Mesenchymal stem cell (in vitro differentiated cells and primary cell): ENCODE measurements at regions not wholly inside any gene's neighbourhood (a gene's known extent, or its start where the extent isn't known, plus 50 kb on each side); places are given as distances from the start of the nearest gene placed in this dataset.
A peak's percentile ranks its signal among the peaks of the same experiment; 100 is the strongest.

ENCODE experiments used
- DNase-seq: peaks from one replicate; pipeline ENCODE4 v3.0.0-alpha.2; 2013
- H2AFZ ChIP-seq: one replicate; pipeline ENCODE4 v1.6.1; 2013; ENCODE audit warnings: low read depth, mild to moderate bottlenecking, control low read depth, inconsistent platforms, low read length, moderate library complexity
- H2AK5ac ChIP-seq: 2 replicates; pipeline ENCODE4 v1.6.1; 2013; ENCODE audit warnings: low read length, moderate library complexity, mild to moderate bottlenecking, inconsistent platforms; ENCODE audit not compliant: severe bottlenecking
- H2BK120ac ChIP-seq: one replicate; pipeline ENCODE4 v1.6.1; 2013; ENCODE audit warnings: low read depth, mild to moderate bottlenecking, inconsistent platforms, low read length, moderate library complexity
- H2BK12ac ChIP-seq, 2 experiments: one replicate each; pipeline ENCODE4 v1.6.1; 2013; ENCODE audit warnings: inconsistent platforms in 2 of 2, low read length in 2 of 2, mild to moderate bottlenecking in 2 of 2, moderate library complexity in 2 of 2, control low read depth in 1 of 2
- H2BK15ac ChIP-seq: one replicate; pipeline ENCODE4 v1.6.1; 2013; ENCODE audit warnings: mild to moderate bottlenecking, low read depth, inconsistent platforms; ENCODE audit not compliant: poor library complexity, severe bottlenecking
- H2BK5ac ChIP-seq: 2 replicates; pipeline ENCODE4 v1.6.1; 2013; ENCODE audit warnings: low read depth, mild to moderate bottlenecking, low read length, control low read depth, inconsistent platforms; ENCODE audit not compliant: poor library complexity, severe bottlenecking
- H3K14ac ChIP-seq, 2 experiments: one replicate each; pipeline ENCODE4 v1.6.1; 2013; ENCODE audit warnings: inconsistent platforms in 2 of 2, low read length in 2 of 2, control low read depth in 1 of 2, mild to moderate bottlenecking in 1 of 2, moderate library complexity in 1 of 2
- H3K18ac ChIP-seq, 2 experiments: one replicate each; pipeline ENCODE4 v1.6.1; 2013; ENCODE audit warnings: inconsistent platforms in 2 of 2, low read length in 2 of 2, control low read depth in 1 of 2, low read depth in 1 of 2, mild to moderate bottlenecking in 1 of 2
- H3K23ac ChIP-seq, 2 experiments: one replicate each; pipeline ENCODE4 v1.6.1; 2013; ENCODE audit warnings: inconsistent platforms in 2 of 2, low read length in 2 of 2, mild to moderate bottlenecking in 2 of 2, moderate library complexity in 2 of 2, control low read depth in 1 of 2
- H3K27ac ChIP-seq: 2 replicates; pipeline ENCODE4 v1.5.1; 2013; ENCODE audit warnings: mild to moderate bottlenecking, moderate library complexity, low read length, control low read depth, inconsistent platforms; ENCODE audit not compliant: poor library complexity, severe bottlenecking
- H3K27me3 ChIP-seq, 2 experiments: 2 replicates each; pipeline versions ENCODE4 v1.6.1 to v1.7.0; 2013; ENCODE audit warnings: low read length in 2 of 2, mild to moderate bottlenecking in 2 of 2, moderate library complexity in 2 of 2, control low read depth in 1 of 2, inconsistent platforms in 1 of 2; ENCODE audit not compliant: control insufficient read depth in 1 of 2, insufficient read depth in 1 of 2
- H3K36me3 ChIP-seq, 2 experiments: 2 replicates each; pipeline versions ENCODE4 v1.6.1 to v1.7.0; 2013; ENCODE audit warnings: low read length in 2 of 2, control low read depth in 1 of 2, inconsistent platforms in 1 of 2, low read depth in 1 of 2, mild to moderate bottlenecking in 1 of 2; ENCODE audit not compliant: insufficient read depth in 2 of 2, control insufficient read depth in 1 of 2
- H3K4ac ChIP-seq, 2 experiments: one replicate each; pipeline ENCODE4 v1.6.1; 2013; ENCODE audit warnings: inconsistent platforms in 2 of 2, low read length in 2 of 2, mild to moderate bottlenecking in 2 of 2, moderate library complexity in 2 of 2, control low read depth in 1 of 2, low read depth in 1 of 2
- H3K4me1 ChIP-seq: 2 replicates; pipeline ENCODE4 v1.6.1; 2013; ENCODE audit warnings: low read depth, low read length, control low read depth; ENCODE audit not compliant: control insufficient read depth, insufficient read depth
- H3K4me2 ChIP-seq: 2 replicates; pipeline ENCODE4 v1.6.1; 2013; ENCODE audit warnings: low read length, mild to moderate bottlenecking, inconsistent platforms; ENCODE audit not compliant: poor library complexity, severe bottlenecking
- H3K4me3 ChIP-seq, 2 experiments: 2 replicates each; pipeline versions ENCODE4 v1.5.1 to v1.7.0; 2013; ENCODE audit warnings: low read length in 2 of 2, mild to moderate bottlenecking in 2 of 2, control low read depth in 1 of 2, low read depth in 1 of 2; ENCODE audit not compliant: insufficient read depth in 1 of 2
- H3K79me1 ChIP-seq: replicated peaks from 2 replicates; pipeline ENCODE4 v1.6.1; 2013; ENCODE audit warnings: mild to moderate bottlenecking, control low read depth, low read length, inconsistent platforms; ENCODE audit not compliant: poor library complexity, severe bottlenecking
- H3K9ac ChIP-seq: 2 replicates; pipeline ENCODE4 v1.7.0; 2013; ENCODE audit warnings: mild to moderate bottlenecking, low read length, moderate library complexity
- H3K9me3 ChIP-seq: 2 replicates; pipeline ENCODE4 v1.7.0; 2013; ENCODE audit warnings: mild to moderate bottlenecking, low read length; ENCODE audit not compliant: control insufficient read depth
- H4K8ac ChIP-seq: one replicate; pipeline ENCODE4 v1.6.1; 2013; ENCODE audit warnings: inconsistent platforms, mild to moderate bottlenecking, low read length, moderate library complexity
- H4K91ac ChIP-seq: one replicate; pipeline ENCODE4 v1.6.1; 2013; ENCODE audit warnings: mild to moderate bottlenecking, low read length, inconsistent platforms
- WGBS: methylation state at CpG from one replicate; pipeline ENCODE4 v1.1.7; 2013; ENCODE audit warnings: mixed read lengths; 5-methylcytosine and 5-hydroxymethylcytosine counted together

- peak overlapping the region; percentile 26 for H3K27ac ChIP-seq
- H3K4me1 ChIP-seq, result peaks cover 3% of the 10 kb centered on the region
- H3K18ac ChIP-seq, result peak overlapping the region in 1 of 2 experiments; percentile 24
- no peak overlapping the region for H2BK15ac ChIP-seq
- H3K36me3 ChIP-seq, result no peaks in the 10 kb centered on the region
- H3K14ac ChIP-seq, result no peak overlapping the region
- no peak for DNase-seq
- no peak overlapping the region for H2BK120ac ChIP-seq
- no peak overlapping the region for H2AK5ac ChIP-seq
- H3K4ac ChIP-seq, result no peak overlapping the region
- H3K79me1 ChIP-seq, result no peaks in the 10 kb centered on the region
- H3K27me3 ChIP-seq, result no peaks in the 10 kb centered on the region
- peaks cover 2% of the 10 kb centered on the region for H3K9me3 ChIP-seq
- no peak overlapping the region for H2BK5ac ChIP-seq
- H2BK12ac ChIP-seq, result no peak overlapping the region
- H3K9ac ChIP-seq, result no peak overlapping the region
- H4K91ac ChIP-seq, result no peak overlapping the region
- WGBS, result 73% methylated on average over 1 of the region's 1 CpG
- H3K4me2 ChIP-seq, result no peak overlapping the region
- H3K4me3 ChIP-seq, result no peak overlapping the region
- peak overlapping the region; percentile 86 for H2AFZ ChIP-seq
- H4K8ac ChIP-seq, result no peak overlapping the region
- H3K23ac ChIP-seq, result no peak overlapping the region
Observed at GRCh38 chr10:109207361-109207760, 716.0 kb downstream of the XPNPEP1 start.

- Histone ChIP-seq H3K27me3 (no peaks in the 10 kb centered on the region), H2BK15ac (no peak overlapping the region), H3K4ac (no peak overlapping the region), H3K4me3 (no peak overlapping the region), H2BK120ac (no peak overlapping the region), H3K4me1 (peaks cover 3% of the 10 kb centered on the region), H2AK5ac (no peak overlapping the region), H3K14ac (no peak overlapping the region), H4K91ac (no peak overlapping the region), H3K9ac (peak overlapping the region; percentile 59), H3K79me1 (no peaks in the 10 kb centered on the region), H3K23ac (no peak overlapping the region), H3K36me3 (no peaks in the 10 kb centered on the region), H3K9me3 (peaks cover 2% of the 10 kb centered on the region), H3K4me2 (no peak overlapping the region), H3K27ac (peak overlapping the region; percentile 82), H4K8ac (no peak overlapping the region), H2BK5ac (no peak overlapping the region), H3K18ac (no peak overlapping the region), H2BK12ac (no peak overlapping the region), H2AFZ (no peak overlapping the region)
- 13% methylated on average over 1 of the region's 3 CpGs for WGBS
- DNase-seq, result peak; percentile 80
Observed at GRCh38 chr10:109205929-109206585, 717.3 kb downstream of the XPNPEP1 start.

GRCh38 chr10:109203646-109204353 lies 719.5 kb downstream of the XPNPEP1 start:
- H3K14ac ChIP-seq, result no peak overlapping the region
- H2BK5ac ChIP-seq, result no peak overlapping the region
- H3K27me3 ChIP-seq, result no peaks in the 10 kb centered on the region
- peak overlapping the region; percentile 23 for H4K8ac ChIP-seq
- peak; percentile 10 for DNase-seq
- peak overlapping the region; percentile 23 for H2BK15ac ChIP-seq
- no peak overlapping the region for H4K91ac ChIP-seq
- H3K4ac ChIP-seq, result no peak overlapping the region
- no peak overlapping the region for H3K4me2 ChIP-seq
- H2BK120ac ChIP-seq, result no peak overlapping the region
- no peaks in the 10 kb centered on the region for H3K36me3 ChIP-seq
- H3K23ac ChIP-seq, result no peak overlapping the region
- H3K18ac ChIP-seq, result no peak overlapping the region
- no peaks in the 10 kb centered on the region for H3K79me1 ChIP-seq
- H3K9me3 ChIP-seq, result no peaks in the 10 kb centered on the region
- WGBS, result 89% methylated on average over 3 of the region's 3 CpGs
- no peak overlapping the region for H3K27ac ChIP-seq
- peaks cover 3% of the 10 kb centered on the region for H3K4me1 ChIP-seq
- no peak overlapping the region for H3K9ac ChIP-seq
- H3K4me3 ChIP-seq, result no peak overlapping the region
- no peak overlapping the region for H2AFZ ChIP-seq
- no peak overlapping the region for H2BK12ac ChIP-seq
- H2AK5ac ChIP-seq, result no peak overlapping the region

GRCh38 chr10:109202111-109202510 lies 721.2 kb downstream of the XPNPEP1 start:
- H3K23ac ChIP-seq, result no peak overlapping the region
- no peak overlapping the region for H2BK5ac ChIP-seq
- H3K9ac ChIP-seq, result no peak overlapping the region
- no peak overlapping the region for H4K8ac ChIP-seq
- H3K36me3 ChIP-seq, result no peaks in the 10 kb centered on the region
- no peak overlapping the region for H3K18ac ChIP-seq
- no peak overlapping the region for H2BK120ac ChIP-seq
- no peak overlapping the region for H3K4me3 ChIP-seq
- peak overlapping the region; percentile 68 for H4K91ac ChIP-seq
- no peak overlapping the region for H2AK5ac ChIP-seq
- no peak overlapping the region for H3K27ac ChIP-seq
- no peak overlapping the region for H2AFZ ChIP-seq
- no peak overlapping the region for H2BK12ac ChIP-seq
- 100% methylated on average over 2 of the region's 3 CpGs for WGBS
- H2BK15ac ChIP-seq, result no peak overlapping the region
- DNase-seq, result no peak
- no peaks in the 10 kb centered on the region for H3K79me1 ChIP-seq
- no peaks in the 10 kb centered on the region for H3K4me1 ChIP-seq
- no peaks in the 10 kb centered on the region for H3K27me3 ChIP-seq
- no peak overlapping the region for H3K4me2 ChIP-seq
- peaks cover 3% of the 10 kb centered on the region for H3K9me3 ChIP-seq
- H3K4ac ChIP-seq, result no peak overlapping the region
- H3K14ac ChIP-seq, result no peak overlapping the region
